AG04449 (cell line): ENCODE measurements at regions not wholly inside any gene's neighbourhood (a gene's known extent, or its start where the extent isn't known, plus 50 kb on each side); places are given as distances from the start of the nearest gene placed in this dataset.

ENCODE experiments used
- CTCF ChIA-PET: fragments of 350-600 bp; formaldehyde crosslinking; extraction: SDS; loops from one replicate; lab custom pipeline; 2021; ENCODE audit warnings: antibody characterized with exemption; lab: Yijun Ruan, JAX
- POLR2A ChIA-PET: fragments of 400-600, 350-600 bp; formaldehyde crosslinking; extraction: SDS; loops from one replicate; lab custom pipeline; 2020; ENCODE audit warnings: antibody characterized with exemption, inconsistent platforms; lab: Yijun Ruan, JAX
- DNase-seq: peaks from one replicate; pipeline ENCODE4 v3.0.0-alpha.2; 2010; ENCODE audit warnings: low read depth, low spot score
- H3K4me3 ChIP-seq: 2 replicates; pipeline ENCODE4 v1.5.1; 2011; ENCODE audit warnings: low read depth, mild to moderate bottlenecking, control low read depth, low read length
- TF ChIP-seq, protein P1 (sequence below): IDR thresholded peaks from one replicate; pipeline ENCODE4 v1.5.1; 2011; ENCODE audit warnings: mild to moderate bottlenecking, moderate library complexity, low read length, control low read depth, inconsistent platforms; ENCODE audit not compliant: insufficient read depth; ENCODE audit errors: missing control alignments

DNA sequence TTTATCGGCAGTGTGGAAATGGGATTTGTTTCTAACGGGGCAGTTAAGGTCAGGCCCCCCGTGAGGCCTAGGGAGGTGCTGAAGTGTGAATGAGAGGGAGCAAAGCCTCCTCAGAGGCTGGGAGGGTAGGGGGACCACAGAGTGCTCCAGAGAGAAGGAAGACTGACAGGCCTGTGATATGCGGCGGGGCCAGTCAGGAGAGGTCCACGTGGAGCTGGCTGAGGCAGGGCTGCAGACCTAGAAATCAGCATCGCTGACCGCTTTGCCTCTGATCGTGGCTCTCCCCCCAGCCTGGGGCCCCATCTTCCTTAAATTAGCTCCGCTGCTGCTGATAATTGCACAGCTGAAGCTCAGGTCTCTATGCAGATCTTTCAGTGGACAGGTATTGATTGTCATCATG lies 240.8 kb upstream of the PWP1 start:
- H3K4me3 ChIP-seq: no peak overlapping the region
- POLR2A ChIA-PET: no interaction called here
- TF ChIP-seq, protein P1, sequence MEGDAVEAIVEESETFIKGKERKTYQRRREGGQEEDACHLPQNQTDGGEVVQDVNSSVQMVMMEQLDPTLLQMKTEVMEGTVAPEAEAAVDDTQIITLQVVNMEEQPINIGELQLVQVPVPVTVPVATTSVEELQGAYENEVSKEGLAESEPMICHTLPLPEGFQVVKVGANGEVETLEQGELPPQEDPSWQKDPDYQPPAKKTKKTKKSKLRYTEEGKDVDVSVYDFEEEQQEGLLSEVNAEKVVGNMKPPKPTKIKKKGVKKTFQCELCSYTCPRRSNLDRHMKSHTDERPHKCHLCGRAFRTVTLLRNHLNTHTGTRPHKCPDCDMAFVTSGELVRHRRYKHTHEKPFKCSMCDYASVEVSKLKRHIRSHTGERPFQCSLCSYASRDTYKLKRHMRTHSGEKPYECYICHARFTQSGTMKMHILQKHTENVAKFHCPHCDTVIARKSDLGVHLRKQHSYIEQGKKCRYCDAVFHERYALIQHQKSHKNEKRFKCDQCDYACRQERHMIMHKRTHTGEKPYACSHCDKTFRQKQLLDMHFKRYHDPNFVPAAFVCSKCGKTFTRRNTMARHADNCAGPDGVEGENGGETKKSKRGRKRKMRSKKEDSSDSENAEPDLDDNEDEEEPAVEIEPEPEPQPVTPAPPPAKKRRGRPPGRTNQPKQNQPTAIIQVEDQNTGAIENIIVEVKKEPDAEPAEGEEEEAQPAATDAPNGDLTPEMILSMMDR: no peak
- DNase-seq: no peak
- CTCF ChIA-PET: interaction anchor here (1.5 kb wide), 1 partner anchor 166 kb away, joined by 4 read pairs; no protein-coding TSS in a partner anchor

DNA sequence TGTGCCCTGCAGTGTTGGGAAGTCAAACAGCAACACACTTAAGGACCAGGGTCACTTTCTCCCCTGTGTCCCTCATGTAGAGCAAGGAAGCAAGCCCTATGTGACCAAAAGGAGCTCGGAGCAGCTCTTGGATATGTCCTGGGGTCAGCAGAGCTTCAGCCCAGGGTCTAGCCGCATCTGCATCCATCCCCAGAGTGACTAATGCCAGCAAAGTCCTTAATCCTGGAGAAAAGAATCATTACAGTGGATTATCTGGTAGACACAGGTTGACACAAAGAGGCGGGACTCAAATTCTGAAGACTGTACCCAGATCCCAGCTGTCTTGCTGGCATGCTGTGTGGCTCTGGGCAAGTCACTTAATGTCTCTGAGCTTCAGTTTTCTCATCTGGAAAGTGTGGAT lies 239.1 kb upstream of the PWP1 start:
- H3K4me3 ChIP-seq: no peak overlapping the region
- ChIA-PET POLR2A (no interaction called here), CTCF (interaction anchor here (1.2 to 5.0 kb wide), 5 partner anchors 8 to 315 kb away, joined by 3 to 50 read pairs (median 12); no protein-coding TSS in a partner anchor)
- TF ChIP-seq, protein P1: no peak
- no peak for DNase-seq

DNA sequence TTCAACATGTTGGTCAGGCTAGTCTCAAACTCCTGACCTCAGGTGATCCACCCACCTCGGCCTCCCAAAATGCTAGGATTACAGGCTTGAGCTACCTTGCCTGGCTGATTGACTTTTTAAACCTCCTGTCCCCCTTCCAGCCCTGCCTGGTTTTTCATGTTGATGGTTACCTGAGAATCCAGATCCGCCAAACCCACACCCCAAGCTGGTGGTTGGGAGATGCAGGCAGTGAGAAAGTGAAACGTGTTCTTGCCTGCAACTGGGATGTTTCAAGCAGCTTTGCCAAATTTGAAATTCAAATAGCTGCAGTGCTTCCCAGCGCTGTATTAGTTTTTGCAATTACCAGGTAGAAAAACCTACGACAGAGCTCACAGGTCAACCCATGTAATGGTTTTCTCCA lies 238.3 kb upstream of the PWP1 start:
- H3K4me3 ChIP-seq: no peak overlapping the region
- CTCF ChIA-PET: interaction anchor here (1.0 to 5.0 kb wide), 8 partner anchors 9 to 315 kb away, joined by 3 to 50 read pairs (median 8); no protein-coding TSS in a partner anchor
- DNase-seq: no peak
- POLR2A ChIA-PET: no interaction called here
- TF ChIP-seq, protein P1: no peak

DNA sequence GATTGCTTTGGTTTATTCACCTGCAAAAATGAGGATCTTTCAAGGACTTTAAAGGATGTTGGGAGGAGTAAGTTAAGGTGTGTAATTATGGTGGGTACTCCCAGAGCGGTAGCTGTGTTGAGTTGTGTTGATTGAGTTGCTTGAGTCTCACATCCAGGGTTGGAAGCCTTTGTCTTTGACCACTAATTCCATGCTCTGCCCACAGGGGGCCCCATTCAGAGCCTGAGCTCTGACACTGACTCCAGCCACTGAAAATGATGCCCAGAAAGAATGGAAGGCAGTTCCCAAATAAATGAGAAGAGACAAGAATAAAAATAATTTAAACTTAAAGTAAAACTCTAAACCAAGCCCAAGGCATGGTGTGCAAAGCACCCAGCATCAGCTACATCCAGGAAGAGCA lies 237.4 kb upstream of the PWP1 start:
- CTCF ChIA-PET: interaction anchor here (0.8 to 5.0 kb wide), 13 partner anchors 8 to 340 kb away, joined by 3 to 50 read pairs (median 4); no protein-coding TSS in a partner anchor
- TF ChIP-seq, protein P1: peak; percentile 36
- DNase-seq: no peak
- POLR2A ChIA-PET: no interaction called here
- no peak overlapping the region for H3K4me3 ChIP-seq

DNA sequence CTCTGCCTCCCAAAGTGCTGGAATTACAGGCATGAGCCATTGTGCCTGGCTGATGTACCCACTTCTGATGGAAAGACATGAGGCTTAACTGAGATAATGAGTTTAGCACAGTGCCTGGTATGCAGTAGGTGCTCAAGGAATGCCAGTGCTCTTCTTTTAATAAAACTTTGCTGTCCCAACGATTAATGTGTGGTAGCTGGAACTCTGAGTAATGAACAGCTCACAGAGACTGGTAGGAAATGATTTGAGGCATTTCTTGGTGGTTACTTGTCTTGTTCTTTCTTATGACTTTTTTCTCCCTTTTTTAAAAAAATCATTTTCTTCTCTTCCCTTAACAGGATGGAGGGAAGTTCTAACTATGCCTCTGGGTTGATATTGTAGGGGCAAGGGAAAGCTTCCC lies 235.7 kb upstream of the PWP1 start:
- ChIA-PET CTCF (interaction anchor here (0.9 to 5.0 kb wide), 6 partner anchors 9 to 319 kb away, joined by 3 to 50 read pairs (median 6); no protein-coding TSS in a partner anchor), POLR2A (interaction anchor here (0.5 kb wide), 1 partner anchor 128 kb away, joined by 3 read pairs; no protein-coding TSS in a partner anchor)
- no peak for DNase-seq
- no peak overlapping the region for H3K4me3 ChIP-seq
- TF ChIP-seq, protein P1: no peak

DNA sequence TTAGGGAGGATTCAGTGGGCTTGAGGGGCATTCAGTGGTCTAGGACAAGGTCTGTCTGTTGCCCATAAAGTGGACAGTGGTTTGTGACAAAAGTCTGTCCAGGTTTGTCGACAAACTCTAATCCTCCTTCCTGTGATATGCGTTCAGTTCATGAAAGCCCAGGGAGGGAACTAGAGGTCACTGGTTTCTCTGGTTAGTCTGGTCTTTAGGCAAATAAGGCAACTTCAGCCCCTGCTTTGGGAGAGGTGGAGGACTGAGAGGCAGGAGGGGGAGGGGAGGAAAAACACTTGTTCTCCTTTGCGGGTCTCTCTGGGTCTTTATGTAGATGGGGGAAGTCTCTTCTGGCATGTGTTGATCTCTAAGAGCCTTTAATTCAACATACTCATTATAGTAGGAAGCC lies 235.1 kb upstream of the PWP1 start:
- no peak overlapping the region for H3K4me3 ChIP-seq
- TF ChIP-seq, protein P1: no peak
- ChIA-PET POLR2A (no interaction called here), CTCF (interaction anchor here (1.4 to 5.0 kb wide), 3 partner anchors 10 to 319 kb away, joined by 6 to 50 read pairs (median 6); no protein-coding TSS in a partner anchor)
- no peak for DNase-seq
